HG02884 (cell line): ENCODE measurements at regions not wholly inside any gene's neighbourhood (a gene's known extent, or its start where the extent isn't known, plus 50 kb on each side); places are given as distances from the start of the nearest gene placed in this dataset.
A peak's percentile ranks its signal among the peaks of the same experiment; 100 is the strongest.

Experiments used
- ATAC-seq: cut with Tn5 transposase; IDR thresholded peaks from one replicate; pipeline ENCODE4 v1.9.1; 2021; ENCODE audit warnings: mild to moderate bottlenecking, moderate library complexity; ENCODE audit not compliant: unreplicated experiment

DNA sequence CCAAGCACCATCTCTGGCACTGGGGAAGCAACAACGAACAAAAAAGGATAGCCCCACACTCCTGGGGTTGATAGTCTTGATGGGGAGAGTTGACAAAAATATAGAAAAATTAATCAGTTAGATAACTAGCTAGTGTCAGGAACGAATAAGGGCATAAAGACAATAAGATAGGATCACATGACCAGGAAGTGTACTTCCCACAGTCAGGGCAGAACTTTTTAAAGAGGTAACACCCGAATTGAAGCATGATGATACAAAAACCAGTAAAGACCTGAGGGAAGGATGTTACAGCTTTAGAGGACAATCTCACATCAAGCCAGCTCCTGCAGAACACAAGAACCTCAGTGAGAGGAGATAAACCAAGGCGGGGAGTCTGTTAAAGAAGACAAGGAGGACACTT is 295.4 kb upstream of the CRIM1 start:
- no peak for ATAC-seq

DNA sequence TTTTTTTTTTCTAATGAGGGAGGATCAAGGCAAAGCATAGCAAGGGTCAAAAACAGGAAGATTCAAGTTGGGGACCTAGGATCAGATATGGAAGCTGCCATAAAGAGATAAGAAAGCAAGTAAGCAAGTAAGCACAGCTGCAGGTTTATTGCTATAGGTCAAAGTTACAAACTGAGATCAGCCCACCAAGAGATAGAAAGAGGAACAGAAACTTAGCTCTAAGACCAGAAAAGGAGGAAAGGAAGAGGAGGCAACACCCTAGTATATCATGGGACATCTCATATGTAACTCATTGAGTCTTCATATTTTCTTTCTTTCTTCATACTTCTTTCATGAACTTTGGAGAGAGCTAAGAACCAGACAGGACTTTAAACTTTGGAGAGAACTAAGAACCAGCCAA is 295.9 kb upstream of the CRIM1 start:
- peak; percentile 100 for ATAC-seq

DNA sequence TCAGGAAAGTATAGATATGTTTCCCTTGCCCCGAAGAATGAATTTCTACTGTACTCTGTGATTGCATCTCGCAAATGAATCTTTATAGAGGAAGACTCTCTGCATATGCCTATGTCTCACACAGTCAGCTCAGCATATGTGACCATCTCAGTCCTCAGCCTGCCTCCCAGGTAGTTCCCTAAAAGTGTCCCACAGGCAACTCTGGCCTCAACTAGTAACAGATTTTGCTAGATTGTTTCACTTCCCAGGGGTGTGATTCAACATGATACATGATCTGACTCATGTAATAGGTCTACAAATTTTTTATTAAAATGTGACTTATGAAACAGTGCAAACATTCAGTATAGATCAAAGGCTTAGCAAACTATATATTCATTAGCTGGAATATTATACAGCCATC is 296.6 kb upstream of the CRIM1 start:
- no peak for ATAC-seq

DNA sequence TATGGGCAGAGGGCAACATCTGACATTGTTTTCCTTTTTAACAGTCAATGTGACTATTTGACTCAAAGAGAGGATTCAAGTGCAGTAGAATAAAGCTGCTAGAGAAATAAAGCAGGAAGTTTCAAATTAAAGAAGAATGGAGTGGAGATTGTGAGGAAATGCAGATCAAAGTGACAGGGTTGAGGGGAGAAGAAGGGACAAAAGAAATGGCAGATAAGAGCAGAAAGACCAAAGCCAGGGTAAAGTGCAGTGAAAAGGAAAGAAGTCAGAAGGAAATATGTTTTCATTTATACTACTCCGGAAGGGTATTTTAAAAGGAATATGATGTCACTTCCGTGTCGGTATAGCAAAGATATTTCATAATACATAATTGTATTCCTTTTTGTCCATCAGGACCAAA is 297.5 kb upstream of the CRIM1 start:
- ATAC-seq: no peak

DNA sequence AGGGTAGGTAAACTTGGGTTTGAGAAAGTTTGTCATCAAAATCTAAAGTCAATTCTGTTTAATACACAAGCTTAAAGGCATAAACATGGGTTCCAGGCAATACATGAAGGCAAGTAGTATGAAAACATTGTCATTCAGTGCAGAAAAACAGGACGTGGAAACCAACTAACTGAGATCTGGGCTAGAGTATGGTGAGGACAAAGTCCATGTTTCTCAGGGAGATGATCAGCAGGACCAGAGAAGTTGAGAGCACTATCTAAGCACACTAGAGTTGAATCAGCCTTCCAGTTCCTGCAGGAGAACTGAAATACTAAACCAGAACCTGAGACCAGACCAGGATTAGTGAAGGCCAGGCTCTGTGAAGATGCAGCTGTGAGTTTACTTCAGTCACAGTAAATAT is 302.8 kb upstream of the CRIM1 start:
- ATAC-seq: no peak

DNA sequence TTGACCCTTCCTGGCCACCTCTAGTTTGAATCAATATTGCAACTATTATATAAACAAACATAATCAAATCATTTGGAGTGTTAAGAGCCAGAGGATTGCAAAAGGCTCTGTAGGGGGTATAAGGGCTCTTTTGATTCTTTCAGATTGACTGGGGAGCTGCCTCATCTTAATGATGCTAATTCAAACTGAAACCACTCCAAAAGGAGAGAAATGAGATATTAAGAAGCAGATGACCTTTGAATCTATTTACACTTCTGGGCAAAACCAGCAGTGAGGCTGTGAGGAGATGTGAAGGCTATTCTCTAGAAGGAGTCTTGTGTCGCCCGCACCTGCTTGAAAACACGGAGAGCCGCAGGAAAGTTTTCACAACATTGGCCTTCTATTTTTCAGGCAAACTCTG is 311.2 kb upstream of the CRIM1 start:
- ATAC-seq: peak; percentile 80

DNA sequence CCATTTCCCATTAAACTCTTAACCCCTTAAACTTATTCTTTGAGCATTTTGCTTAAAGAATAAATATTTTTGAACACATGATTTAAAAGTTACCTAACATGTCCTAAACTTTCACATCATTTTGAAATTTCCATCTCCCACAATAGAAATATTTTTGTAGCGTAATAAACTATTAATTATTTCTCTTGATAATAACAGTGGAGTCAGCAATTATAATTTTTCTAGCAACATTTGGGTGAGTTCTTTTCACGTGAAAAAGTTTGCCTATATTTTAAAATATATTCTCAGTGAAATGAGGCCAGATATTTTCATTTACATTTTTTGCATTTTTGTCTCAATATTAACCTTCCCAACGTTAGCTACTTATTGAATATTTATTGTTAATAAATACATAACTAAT is 320.4 kb upstream of the CRIM1 start:
- no peak for ATAC-seq

DNA sequence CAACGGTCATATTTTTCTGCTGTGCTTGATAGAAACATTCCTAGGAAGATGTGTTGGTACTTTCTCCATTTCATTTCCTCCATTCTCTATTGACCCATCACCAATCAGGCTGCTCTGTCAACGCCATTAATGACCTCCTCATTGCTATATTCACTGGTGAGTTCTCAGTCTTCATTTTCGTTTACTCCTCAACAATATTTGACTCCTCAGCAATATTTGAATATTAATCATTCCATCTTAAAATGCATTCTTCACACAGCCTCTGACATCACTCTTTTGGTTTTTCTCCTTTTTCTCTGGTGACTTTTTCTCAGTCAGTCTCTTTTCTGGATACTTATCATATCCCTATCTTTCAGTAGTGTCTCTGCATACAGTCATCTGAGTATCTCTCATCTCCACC is 323.5 kb upstream of the CRIM1 start:
- ATAC-seq: no peak

DNA sequence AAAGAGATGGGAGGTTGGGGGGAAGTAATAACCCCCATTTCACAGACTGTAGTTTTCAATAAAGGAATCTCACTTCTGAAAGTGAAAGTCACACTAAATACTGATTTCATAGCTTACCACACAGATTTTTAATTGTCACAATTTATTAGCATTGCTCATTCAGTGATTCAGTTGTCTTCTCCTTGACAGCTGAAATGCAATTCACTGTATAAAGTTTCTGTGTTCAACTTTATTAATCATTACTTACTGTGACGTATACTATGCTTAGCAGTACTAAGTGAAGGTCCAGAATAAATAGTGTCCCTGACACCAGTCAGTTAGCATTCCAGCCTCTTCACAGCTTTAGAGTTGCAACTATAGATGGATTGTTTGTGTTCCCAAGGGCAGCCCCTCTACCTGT is 324.1 kb upstream of the CRIM1 start:
- ATAC-seq: no peak

DNA sequence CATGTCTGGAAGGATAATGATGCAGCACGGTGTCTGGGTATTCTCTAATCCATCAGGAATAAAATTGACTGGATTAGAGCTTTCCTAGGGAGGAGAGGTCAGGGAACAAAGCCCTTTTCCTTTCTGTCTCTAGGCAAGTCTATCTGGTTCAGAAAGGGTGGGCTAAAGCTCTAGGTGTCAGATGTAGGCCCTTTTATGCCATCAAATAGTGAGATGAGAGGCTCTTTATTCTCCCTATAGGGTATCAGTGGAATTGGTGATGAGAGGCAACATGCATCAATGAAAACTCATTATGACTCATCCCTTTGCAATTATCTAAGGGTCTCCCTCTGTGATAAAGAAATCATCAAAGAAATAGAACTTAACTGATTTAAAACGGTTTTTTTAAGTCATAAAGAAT is 328.0 kb upstream of the CRIM1 start:
- no peak for ATAC-seq

DNA sequence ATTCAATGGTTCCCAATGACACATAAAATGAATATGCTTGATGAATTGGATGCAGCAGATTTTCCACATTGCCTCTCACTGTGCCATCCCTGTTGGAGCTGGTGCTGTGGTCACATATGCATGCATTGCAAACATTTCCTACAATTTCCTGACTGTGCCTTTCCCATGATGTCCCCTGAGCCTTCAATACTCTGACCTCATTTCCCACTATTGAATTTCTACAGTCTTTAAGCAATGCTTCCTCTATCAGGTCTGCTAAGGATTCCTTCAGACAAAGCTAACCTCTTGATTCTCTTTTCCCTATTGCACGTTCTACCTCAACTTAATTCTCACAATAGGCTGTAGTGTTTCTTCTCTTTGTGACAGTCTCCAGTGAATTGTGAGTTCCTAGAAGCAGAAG is 342.5 kb upstream of the CRIM1 start:
- ATAC-seq: no peak

DNA sequence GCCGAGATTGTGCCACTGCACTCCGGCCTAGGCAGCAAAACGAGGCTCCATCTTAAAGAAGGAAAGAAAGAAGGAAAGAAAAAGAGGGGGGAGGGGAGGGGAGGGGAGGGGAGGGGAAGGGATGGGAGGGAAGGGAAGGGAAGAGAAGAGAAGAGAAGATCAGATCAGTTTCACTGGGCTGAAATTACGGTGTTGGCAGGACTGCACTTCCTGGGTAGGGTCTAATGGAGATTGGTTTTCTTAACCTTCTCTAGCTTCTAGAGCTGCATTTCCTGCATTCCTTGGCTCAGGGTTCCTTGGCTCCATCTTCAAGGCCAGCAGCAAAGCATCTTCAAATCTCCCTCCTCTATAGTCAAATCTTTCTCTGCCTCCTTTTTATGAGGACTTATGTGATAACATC is 349.1 kb upstream of the CRIM1 start:
- no peak for ATAC-seq

DNA sequence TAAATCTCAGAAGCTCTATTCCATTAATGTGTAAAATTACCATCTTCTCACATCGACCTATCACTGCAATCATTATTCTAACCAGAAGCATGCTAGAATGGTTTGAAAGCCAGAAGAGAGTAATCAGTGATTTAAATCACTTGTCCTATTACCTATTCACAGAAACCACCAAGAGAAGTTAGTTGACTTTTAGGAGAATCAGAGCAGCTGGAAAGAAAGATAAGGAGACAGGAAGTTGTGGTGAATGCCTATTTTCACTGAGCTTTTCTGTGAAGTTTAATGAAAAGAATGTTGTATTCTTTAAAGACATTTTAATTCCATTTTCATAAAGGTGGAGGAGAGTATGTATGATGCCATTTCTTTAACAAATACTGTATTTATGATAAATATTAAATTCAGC is 352.6 kb upstream of the CRIM1 start:
- no peak for ATAC-seq

DNA sequence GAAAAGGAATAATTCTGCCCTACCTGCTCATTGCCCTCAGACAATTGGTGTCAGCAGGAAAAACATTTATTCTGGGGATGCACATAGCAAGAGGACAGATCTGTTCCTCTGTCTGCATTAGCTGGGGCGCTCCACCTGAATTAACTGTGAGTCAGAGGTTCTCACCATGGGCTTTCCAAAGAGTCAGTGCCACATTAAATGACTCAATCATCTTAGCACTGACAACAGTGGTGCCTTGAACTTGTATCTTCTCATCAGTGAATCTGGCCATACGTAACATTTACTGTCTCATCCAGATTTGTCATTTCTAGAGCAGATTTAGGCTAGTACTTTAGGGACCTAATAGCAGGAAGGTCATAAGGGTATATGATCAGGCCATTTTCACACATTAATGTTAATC is 358.1 kb upstream of the CRIM1 start:
- no peak for ATAC-seq

DNA sequence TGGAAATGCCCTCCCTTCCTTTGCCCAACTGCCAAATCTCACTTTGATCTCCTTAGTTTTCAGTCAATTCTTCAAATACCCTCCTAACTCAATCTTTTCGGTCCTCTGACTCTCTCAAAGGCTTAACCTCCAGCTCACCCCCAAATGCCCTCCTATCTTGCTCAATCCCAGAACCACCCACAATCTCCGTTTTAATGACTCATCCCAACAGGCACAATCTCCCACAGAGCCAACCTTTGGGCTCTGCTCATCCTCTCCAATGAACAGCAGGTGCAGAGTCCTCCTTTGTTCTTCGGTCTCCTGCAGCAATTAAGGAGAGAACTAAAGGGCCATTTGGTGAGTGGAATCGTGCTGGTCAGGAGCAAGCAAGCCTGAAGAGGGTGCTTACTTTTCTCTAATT is 366.1 kb upstream of the CRIM1 start:
- no peak for ATAC-seq

DNA sequence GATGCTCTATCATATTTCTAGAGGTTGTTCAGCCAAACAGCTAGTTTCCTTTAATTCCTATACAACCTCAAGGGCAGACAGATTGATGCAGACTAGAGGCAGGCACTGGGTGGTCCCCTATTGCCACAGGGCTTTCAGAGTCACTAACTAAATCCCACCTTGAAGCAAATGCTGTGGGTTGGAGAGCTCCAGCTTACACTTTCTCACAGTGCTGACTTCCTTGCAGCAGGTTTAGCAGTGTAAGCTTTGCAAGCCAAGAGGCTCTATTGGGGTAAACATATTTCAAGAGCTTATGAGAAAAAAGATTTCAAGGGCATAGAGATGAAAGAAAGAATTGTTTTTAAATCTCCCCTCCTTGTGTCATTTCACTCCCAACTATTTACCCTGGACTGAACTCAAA is 366.5 kb upstream of the CRIM1 start:
- no peak for ATAC-seq

DNA sequence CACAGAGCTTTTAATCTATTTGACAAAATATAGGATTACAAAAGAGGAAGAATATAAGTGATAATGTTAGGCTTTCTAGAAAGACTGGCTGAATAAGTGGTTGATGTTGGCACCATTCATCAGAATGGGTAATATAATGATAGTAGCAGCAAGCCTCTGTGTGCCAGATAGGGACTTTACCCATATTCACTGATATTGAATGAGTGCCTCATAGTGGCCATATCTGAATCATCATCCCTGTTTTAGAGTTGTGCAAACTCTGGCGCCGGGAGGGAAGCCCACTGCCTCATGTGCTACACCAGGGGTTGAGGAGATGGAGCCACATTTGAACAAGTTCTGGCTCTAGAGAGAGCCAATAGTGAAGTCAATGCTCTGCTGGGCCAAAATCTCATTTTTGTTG is 368.7 kb upstream of the CRIM1 start:
- no peak for ATAC-seq

DNA sequence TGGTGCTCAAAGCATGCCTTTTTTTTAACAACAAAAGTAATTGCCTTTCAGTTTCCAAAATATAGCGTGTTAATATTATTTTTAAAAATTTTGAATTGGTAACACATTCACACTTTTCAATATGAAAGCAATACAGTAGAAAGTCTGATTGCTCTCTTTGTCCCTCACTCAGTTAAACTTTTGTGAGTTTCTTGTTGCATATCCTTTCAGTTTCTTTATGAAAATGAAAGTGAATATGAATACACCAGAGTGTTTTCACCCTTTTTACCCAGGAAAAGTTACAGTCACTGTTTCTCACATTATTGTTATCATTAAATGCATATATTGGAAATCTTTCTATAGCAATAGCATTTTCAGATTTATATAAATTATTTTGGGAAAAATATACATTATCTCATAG is 377.4 kb upstream of the CRIM1 start:
- peak; percentile 97 for ATAC-seq

DNA sequence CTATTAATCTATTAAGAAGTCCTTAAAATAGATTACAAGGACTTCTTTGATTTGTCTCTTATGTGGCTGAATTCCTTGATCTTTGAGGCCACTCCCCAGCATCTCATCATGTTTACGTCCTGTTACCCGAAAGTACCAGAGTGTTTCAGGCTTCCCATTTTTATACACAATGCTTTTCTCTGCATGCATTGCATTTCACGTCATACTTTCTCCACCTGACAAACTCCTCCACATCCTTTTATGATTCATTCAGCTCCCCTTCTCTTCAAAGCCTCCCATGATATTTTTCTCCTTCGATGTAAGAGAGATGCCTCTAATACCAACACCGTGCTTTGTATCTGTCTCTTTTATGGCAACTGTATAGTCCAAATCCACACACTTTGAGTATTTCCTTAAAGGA is 379.0 kb upstream of the CRIM1 start:
- no peak for ATAC-seq

DNA sequence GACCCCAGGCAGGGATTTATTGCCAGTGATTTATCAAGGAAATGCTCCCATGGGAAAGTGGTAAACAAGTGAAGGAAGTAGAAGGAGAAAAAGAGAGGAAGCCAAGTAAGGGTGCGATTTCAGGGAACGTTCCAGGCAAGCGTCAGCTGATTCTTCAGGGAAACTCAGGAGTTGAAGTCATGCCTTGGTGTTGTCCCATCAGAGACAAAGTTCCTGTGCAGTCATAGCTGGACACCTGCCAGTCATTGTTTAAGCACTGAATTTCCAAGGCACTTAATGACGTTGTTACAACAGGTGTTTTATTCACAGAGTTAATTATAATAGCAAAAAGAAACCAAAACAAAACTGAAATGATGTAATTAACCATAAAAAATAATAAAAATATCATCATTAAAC is 381.8 kb upstream of the CRIM1 start:
- no peak for ATAC-seq

DNA sequence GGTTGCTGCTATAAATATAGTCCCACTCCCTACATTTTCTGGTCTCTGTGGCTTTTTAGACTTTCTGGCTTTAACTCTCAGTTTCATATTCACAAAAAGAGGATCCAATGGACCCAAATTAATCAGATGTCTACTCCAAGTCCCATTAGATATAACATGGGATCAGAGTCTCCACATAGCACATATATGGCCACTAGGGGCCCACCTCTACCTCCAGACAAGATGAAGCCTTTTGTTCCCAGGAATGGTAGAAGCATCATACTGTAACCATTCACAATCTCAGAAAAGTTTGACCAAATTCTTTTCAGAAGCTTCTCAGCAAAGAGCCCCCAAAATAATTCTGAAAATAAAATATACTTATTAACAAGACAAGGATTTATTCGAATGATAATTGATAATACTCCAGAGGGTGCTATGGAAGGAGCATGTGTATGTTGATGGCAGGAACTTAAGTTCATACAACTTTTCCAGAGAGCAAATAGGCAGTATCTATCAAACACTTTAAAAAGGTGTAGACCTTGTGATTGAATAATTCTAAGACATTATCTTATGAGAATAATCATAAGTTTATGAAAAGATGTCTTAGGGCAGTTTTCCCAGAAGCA is 382.3 kb upstream of the CRIM1 start:
- peak; percentile 90 for ATAC-seq

DNA sequence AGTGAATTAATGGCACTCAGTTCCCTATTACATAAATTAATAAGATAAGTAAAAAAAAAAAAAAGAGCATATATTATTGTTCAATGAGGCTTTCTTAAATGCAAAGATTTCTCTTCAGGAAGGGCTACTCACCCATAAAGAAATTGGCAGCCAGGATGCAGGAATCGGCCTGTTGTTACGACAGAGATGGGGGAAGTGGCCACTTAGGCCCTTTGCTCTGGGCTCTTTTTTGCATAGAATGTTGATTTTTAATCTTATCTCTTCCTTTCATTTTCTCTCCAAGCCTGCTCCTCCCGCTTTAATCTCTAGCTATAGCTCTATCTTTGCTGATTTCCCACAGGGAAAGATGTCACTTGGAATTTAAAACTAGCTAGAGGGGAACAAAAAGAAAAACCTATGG is 391.8 kb upstream of the CRIM1 start:
- no peak for ATAC-seq

DNA sequence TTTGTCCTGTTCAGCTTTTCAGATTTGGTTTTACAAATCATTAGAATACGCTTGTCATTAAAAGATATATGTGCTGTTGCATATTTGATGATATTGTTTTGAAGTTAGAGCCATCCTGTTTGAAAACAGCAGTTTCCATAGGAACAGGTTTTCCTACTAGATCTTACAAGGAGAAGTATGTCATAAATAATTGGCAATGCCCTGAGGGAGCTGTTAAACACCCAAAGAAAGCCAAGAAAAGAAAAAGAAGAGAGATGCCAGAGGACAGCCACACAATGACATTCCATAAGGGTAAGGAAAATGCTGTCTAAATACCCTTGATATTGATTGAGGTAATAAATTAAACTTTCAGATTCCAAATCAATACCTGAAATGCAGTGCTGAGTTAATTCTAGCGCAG is 392.2 kb upstream of the CRIM1 start:
- no peak for ATAC-seq
